HL-60/S4 (cell line): ENCODE measurements at regions not wholly inside any gene's neighbourhood (a gene's known extent, or its start where the extent isn't known, plus 50 kb on each side); places are given as distances from the start of the nearest gene placed in this dataset.

Source experiments
- in situ Hi-C: fragments of 300-500 bp; cut with MboI; formaldehyde crosslinking; loops from 2 replicates; pipeline ENCODE4 v1.14.3; 2022; ENCODE audit warnings: low sequenced_read_pairs

DNA sequence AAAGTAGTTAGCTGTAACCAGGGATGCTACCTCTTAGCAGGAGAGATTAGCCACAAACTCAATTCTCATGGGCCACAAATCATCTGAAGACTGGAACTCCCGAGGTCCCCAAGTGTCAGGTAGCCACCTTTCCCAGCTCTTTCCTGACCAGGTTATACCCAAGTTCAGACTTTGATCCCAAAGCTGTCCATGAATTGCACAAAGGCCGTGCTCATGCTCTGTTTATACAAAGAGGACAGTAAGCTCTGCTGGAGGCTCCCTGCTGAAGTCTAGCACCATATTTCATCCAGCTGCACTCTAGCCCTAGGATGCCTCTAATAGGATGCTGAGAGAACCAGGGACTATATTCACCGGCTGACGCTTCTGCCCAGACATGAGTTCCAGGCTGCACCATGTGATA, 271.0 kb upstream of the ADAMTSL1 start:
- in situ Hi-C loops = loop anchor here (25.0 kb wide), 1 partner anchor 391 kb away; no protein-coding TSS in a partner anchor

DNA sequence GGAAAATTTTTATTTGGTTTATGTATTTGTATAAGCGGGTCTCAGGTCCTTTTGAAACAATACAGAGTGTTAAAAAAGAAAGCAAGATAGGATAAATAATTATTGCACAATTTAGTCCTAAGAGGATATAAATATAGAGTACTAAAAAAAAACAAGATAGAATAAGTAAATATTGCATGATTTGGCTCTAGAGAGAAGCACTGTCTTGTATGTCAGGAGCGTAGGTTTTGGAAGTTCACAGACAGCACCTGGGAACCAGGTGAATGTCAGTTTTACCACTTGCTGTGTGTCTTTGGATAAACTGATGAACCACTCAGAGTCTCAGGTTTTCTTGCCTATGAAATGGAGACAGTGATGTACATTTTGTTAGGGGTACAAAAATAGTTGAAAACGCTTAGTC, 266.2 kb upstream of the ADAMTSL1 start:
- in situ Hi-C loops = loop anchor here (25.0 kb wide), 1 partner anchor 395 kb away; no protein-coding TSS in a partner anchor

DNA sequence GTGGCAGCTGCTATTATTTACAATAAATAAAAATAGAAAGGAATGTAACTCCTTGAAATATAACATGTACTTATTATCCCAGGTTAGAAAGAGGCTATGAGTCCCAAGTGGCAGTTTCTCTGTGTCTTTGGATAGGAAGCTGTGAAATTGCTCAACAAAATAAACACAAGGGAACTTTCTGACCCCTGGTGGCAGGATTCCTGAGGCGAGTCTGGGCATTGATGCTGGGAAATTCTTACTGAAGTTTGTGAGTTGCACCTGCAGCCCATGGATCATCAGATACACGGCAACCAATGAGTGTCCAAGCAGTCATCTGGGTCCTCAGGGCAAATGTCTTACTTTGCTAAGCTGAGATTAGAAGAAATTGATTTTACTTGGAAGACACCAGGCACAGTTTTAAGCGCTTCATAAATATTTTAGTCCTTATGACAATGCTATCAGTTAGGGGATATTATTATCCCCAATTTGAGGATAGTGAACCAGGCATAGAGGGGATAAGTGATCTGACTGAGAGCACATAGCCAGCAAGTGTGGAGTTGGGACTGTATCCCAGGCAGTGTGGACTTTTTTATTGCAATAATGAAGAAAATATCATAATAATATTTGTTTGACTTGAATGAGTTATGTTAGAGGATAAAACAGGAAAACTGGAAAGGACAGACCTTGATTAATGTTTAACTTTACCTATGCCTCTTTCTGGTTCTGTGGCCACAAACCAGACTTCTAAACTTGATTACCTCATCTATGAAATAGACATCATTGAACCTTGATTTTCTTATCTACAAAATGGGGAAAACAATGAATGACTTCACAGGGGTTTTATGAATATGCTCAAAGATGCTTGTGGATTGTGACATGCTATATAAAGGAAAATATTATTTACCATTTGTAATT, 265.5 kb upstream of the ADAMTSL1 start:
- in situ Hi-C loops = loop anchor here (25.0 kb wide), 1 partner anchor 396 kb away; no protein-coding TSS in a partner anchor

DNA sequence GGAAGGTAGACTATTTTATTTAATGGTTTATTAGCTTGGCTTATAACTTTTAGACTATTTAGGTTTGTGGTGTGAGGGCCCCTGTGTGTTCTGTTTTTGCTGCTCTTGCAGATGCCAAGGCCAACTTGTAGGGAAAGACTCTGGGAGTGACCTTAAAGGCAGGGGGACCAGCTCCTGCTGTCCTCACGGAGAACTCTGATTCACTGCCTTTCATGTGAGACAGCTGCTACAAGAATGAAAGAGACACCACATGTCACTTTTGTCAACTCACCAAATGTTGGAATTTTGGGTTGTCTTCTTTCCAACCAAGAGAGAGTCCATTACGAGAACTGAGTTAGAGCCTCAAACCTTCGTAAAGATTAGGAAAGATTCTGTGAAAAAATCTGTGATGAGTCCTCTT, 258.3 kb upstream of the ADAMTSL1 start:
- in situ Hi-C loops = loop anchor here (25.0 kb wide), 1 partner anchor 403 kb away; no protein-coding TSS in a partner anchor

DNA sequence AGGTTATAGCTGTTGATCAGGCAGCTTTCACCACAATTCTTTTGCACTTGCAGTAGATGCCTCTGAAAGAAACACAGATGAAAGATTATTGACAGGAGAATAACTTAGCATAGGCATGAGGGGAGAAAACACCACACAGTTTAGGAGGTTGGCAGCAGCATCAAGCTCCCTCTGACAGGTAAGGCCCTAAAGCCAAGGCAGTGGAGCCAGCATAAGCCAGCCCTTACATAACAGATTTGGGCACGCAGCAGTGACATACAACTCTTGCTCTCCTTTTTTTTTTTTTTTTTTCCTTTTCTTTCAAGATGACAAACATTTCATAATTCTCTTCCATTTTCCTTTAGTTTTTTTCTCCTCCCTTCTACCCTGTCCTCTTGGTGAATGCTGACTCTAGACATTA, 257.6 kb upstream of the ADAMTSL1 start:
- in situ Hi-C loops = loop anchor here (25.0 kb wide), 1 partner anchor 404 kb away; no protein-coding TSS in a partner anchor

DNA sequence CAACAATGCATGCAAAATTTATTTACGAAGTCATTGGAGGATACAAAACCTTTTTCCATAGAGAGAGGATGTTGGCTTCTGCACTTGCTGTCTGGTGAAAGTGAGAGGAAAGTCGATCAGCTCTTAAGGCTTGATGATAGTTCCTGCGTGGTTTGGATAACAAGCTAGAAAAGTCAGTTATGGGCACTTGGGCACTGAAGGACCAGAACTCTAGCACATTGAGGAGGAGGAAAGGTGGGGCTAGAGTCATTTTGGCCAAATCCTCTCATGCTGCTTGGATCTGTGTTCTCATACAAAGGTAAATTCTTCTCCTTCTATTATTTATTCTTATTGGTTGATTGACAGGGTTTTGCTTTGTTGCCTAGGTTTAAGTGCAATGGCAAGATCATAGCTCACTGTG, 245.9 kb upstream of the ADAMTSL1 start:
- in situ Hi-C loops = no loop called here

DNA sequence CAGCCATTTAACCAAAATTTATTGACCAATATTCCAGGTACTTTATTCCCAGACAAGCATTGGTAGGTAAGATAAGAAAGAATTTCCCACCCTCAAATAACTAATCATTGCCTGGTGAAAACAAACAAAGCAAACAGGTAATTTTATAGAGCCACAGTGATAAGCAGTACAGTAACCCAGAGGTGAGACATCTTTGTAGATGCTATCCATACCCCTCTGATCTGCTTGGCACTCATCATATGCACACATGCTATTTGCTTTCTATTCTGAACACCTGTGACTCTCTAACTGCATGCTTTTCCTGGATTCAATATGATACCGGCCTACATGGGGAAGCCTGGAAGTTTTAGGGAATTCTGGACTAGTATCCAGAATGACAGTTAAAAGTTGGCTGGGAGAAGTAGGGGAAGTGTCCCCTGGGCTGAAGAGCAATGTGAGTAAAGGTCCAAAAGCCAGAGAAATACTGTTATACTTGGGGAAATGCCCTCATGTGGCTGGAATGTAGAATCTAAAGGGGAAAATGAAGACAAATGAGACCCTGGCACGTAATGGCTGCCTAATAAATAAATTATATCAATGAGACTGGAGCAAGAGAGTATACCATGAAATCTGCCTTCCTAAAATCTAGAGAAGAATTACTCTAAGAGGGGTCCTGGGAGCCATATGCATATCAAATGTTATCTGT, 243.8 kb upstream of the ADAMTSL1 start:
- in situ Hi-C loops = no loop called here

DNA sequence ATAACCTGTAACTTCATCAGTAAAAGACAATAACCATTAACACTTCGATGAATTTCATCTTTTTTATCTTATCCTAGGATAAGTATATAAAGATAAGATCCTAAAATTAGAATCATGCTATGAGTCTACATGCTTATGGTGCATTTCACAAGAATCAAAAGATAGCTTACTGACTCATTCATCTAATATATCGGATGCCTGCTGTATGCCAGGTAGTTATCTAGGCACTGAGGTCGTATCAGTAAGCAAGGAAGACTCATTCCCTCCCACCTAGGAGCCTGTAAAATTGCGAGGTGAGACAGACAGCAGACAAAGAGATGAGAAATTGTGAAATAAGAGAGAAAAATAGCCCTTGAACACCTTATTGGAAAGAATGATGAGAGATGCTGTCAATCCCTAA, 240.6 kb upstream of the ADAMTSL1 start:
- in situ Hi-C loops = no loop called here

DNA sequence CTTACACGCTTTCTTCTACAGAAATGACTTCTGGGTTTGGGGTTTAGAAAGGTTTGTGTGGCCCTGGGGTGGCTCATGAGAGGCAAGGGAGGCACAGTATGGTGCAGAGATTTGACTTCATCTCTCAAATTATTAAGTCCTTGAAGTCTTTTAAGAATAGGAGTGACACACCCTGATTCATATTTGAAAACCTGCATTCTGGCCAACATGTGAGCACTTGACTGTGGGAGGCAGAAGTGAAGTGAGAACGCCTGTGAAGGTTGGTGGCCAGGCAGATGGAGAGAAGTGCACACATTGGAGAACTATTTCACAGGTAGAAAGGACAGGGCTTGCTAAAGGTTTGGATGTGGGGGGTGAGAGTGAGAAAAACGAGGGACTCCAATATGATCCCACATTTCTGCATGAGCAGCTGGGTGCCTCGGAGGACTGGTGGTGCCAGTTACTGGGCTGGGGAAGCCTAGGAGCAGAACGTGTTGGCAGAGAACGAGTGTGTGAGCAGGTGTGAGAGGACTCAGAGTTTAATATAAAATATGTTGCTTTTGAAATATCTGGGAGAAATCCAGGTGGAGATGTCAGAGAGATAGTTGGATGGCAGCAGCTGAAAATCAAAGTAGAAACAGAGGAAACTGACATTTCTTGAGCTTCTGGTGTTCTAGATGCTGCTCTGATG, 240.0 kb upstream of the ADAMTSL1 start:
- in situ Hi-C loops = no loop called here

DNA sequence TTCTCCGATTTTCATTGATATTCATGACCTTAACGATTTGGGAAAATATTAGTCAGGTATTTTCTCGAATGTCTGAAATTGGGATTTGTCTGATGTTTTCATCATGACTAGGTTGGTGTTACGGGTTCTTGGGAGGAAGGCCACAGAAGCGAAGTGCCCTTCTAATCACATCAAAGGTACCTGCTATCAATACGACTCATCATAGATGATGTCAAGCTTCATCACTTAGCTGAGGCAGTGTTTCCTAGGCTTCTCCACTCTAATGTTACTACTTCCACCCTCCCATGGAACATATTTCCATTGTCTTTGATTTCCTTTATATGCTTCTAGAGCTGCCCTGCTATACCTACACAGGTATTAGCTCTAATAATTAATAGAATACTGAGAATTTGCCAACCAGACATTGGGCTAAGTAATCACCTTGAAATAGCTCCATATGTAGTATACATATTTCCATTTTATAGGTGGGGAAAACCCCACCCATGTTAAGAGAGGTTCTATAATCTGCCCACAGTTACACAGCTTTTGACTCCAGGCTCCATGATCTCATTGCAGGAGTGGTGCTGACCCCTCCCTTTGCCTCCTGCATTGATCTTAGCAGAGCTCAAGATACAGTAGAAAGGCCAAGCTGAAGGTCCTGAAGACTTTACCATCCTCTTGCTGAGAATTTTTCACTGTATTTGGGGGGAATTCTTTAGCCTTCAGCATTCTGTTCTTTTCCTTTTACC, 238.6 kb upstream of the ADAMTSL1 start:
- in situ Hi-C loops = no loop called here

DNA sequence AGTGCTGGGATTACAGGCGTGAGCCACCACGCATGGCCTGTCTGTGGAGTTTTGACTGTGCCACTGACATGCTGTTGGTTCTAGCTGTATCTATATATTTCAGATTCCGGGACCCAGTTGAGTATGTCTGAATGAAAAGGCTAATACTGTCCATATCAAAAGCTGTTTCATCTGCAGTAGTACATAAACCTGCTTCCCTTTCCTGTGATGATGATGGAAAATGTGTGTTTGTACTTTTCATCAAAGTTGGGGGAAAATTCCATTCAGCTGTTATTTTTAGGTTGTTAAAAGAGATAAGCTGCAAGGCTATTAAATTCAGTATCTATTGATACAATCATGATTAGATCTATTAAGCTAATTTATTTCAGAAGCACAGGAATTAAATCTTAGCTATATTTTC, 237.6 kb upstream of the ADAMTSL1 start:
- in situ Hi-C loops = no loop called here

DNA sequence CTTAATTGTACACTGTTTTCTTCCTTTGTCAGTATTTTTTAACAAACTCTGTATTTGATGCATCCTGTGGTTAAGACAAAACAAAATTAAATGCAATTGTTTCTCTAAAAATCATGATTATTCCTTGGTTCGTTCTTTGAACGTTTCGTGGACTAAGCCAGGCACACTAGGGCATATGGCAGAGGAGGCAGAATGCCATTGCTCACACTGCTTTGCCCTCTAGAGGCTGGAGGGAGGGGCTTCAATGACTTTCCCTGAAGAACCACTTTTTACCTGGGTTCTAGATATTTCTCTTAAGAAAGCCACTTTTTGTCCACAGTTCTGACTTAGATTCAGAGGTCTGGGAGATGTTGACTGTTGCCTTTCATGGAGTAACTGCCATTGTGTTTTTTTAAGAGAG, 236.2 kb upstream of the ADAMTSL1 start:
- in situ Hi-C loops = no loop called here

DNA sequence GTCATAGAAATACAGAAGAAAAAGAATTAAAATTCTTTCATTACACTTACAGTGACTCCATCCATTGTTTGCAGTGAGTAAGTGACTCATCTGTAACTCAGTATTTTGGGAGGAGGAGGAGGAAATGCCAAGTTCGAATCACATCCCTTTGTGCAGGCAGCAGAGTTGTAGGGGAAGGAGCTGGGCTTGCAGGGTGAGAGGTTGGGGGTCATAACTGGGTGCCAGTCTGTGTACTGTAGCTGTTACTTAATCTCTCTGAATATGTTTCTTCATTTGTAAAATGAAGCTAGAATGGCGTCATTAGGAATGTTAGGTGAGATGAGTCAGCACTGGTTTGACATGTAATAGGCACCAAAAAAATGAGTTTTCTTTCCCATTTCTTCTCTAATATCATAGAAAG, 235.7 kb upstream of the ADAMTSL1 start:
- in situ Hi-C loops = no loop called here

DNA sequence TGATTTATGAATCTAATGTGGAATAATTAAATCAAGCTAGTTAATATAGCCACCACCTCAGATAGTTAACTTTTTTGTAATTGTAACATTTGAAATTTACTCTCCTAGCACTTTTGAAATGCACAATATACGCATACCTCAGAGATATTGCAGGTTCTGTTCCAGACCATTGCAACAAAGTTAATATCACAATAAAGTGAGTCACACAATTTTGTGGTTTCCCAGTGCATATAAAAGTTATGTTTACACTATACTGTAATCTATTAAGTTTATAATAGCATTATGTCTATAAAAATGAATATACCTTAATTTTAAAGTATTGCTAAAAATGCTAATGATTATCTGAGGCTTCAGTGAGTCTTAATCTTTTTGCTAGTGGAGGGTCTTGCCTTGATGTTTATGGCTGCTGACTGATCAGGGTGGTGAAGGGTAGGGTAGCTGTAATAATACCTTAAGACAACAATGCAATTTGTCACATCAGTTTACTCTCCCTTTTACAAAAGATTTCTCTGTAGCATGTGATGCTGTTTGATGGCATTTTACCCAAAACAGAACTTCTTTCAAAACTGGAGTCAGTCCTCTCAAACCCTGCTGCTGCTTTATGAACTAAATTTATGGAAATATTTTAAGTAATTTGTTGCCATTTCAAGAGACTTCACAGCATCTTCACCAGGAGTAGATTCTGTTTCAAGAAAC, 235.1 kb upstream of the ADAMTSL1 start:
- in situ Hi-C loops = no loop called here

DNA sequence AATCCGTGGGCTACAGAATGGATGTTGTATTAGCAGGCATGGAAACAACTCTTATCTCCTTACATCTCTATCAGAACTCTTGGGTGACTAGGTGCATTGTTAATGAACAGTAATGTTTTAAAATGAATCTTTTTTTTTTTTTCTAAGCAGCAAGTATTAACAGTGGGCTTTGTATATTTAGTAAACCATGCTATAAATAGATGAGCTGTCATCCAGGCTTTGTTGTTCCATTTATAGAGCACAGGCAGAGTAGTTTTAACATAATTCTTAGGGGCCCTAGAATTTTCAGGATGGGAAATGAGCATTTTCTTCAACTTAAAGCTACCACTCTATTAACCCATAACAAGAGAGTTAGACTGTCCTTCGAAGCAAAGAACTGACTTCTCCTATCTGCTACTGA, 233.7 kb upstream of the ADAMTSL1 start:
- in situ Hi-C loops = no loop called here

DNA sequence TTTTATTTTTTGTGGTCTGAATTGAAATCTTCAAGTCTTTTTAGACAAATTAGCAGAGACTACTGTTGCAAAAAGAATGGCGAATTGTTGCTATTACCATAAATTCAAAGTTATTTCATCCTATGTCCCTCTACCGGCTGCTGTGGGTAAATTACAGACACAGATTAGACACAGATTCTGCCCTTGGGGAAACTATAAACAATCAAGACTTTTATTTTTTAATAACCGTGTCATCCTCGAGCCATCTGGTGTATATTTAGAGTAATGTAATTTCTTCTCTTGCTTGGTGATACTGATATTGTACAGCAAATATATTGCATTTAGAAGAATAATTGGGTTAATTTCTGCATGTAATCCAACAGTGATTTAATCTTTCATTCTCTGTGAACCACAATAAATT, 228.0 kb upstream of the ADAMTSL1 start:
- in situ Hi-C loops = no loop called here

DNA sequence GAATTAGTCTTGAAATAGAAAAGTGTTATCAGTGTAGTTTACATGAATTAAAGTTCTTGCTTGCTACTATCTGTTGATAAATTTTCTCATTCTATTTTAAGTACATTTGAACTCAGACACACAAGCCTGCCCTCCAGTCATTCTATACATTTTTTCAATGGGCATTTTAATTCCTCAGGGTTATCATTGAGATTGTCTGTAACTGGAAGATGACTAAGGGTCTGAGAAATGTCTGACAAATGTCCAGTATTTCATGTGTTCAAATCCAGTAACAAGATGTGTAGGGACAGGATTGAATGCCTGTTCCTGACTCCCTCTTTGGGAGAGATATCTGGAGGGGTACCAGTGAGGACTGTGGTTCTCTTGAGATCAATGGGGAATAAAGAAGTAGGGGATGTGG, 223.9 kb upstream of the ADAMTSL1 start:
- in situ Hi-C loops = no loop called here

DNA sequence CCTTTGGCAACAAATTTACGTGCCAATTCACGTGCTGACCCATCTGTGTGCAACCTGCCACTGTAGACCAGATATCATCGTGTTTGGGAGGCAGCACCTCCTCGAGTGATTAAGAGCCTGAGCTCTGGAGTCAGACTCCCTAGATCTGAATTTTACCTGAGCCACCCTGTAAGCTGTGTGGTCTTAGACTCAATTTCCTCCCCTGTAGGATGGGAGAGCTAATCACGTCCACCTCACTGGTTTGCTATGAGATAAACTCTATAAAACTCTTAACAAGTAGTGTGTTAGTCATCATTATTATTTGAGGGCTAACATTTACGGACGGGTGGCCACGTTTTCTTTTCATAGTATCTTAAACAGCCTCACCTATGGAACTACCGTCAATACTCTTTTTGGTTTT, 220.0 kb upstream of the ADAMTSL1 start:
- in situ Hi-C loops = no loop called here

DNA sequence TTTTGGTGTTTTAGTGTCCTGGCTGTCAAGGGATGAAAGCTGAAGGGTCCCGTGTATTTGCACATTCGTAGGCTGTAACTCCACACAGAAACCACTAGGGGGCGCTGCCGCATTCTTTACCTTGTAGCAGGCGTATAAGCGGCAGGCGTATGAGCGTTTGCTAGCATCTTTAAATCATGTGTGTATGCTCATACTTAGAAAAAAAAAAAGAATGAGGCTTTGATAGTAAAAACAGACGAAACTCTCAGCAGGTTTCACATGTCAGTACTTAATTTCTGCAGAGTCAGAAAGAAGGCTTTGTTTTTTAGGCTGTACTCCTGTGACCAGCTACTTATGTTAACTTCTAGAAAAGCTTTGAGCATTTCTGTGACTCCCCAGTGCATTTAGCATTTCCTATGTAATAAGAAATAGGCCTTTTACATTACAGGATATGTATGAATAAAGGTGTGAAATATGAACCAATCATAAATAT, 218.8 kb upstream of the ADAMTSL1 start:
- in situ Hi-C loops = no loop called here

DNA sequence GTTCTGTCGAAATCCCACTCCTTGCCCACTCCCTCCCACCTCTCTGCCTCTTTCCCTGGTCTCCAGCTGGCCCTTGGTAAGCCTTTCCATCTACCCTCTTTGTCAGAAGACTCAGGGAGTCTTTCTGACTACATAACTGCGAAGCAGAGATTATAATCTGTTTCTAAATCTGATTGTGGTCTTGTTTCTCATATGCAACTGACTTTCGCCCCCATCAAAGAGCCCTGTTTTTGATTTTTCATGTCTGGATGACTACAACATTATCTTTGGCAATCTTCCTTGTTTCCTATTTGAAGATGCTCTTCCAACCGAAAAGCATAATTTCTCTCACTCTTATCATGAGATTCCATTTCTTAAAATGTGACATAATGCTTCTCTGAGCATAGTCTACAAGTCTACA, 218.2 kb upstream of the ADAMTSL1 start:
- in situ Hi-C loops = no loop called here
